Lower leg skin (tissue), 3 donors: ENCODE measurements at regions not wholly inside any gene's neighbourhood (a gene's known extent, or its start where the extent isn't known, plus 50 kb on each side); places are given as distances from the start of the nearest gene placed in this dataset.

Source experiments
- CTCF ChIP-seq, 3 donors: fragments of 450-650 bp; IDR thresholded peaks; one replicate each; pipeline ENCODE4 v1.5.1; 2016; ENCODE audit warnings: antibody characterized with exemption in 3 of 3, mild to moderate bottlenecking in 3 of 3, moderate library complexity in 2 of 3
- POLR2A ChIP-seq, 2 donors: fragments of 450-650 bp; IDR thresholded peaks; one replicate each; pipeline ENCODE4 v1.6.1; 2016 to 2017; ENCODE audit warnings: antibody characterized with exemption in 2 of 2, mild to moderate bottlenecking in 1 of 2, moderate library complexity in 1 of 2

- no peak for TF ChIP-seq CTCF (IDR thresholded peaks at IDR 0.05)
- no peak for TF ChIP-seq POLR2A (IDR thresholded peaks at IDR 0.05)
Measured at GRCh38 chr10:118448744-118449143, 106.6 kb upstream of the FAM204A start.
